CD4-positive, alpha-beta T cell treated with Interferon alpha-2 for 1 hour (primary cell): ENCODE measurements at regions not wholly inside any gene's neighbourhood (a gene's known extent, or its start where the extent isn't known, plus 50 kb on each side); places are given as distances from the start of the nearest gene placed in this dataset.
A peak's percentile ranks its signal among the peaks of the same experiment; 100 is the strongest.

Experiments used
- DNase-seq, 2 donors: peaks; one replicate each; pipeline ENCODE4 v3.0.0-alpha.2; 2020 to 2022

- no peak for DNase-seq
Observed at GRCh38 chr7:130970196-130970595, 236.2 kb upstream of the KLF14 start.

GRCh38 chr7:130970696-130971095 is 236.7 kb upstream of the KLF14 start:
- no peak for DNase-seq

DNA sequence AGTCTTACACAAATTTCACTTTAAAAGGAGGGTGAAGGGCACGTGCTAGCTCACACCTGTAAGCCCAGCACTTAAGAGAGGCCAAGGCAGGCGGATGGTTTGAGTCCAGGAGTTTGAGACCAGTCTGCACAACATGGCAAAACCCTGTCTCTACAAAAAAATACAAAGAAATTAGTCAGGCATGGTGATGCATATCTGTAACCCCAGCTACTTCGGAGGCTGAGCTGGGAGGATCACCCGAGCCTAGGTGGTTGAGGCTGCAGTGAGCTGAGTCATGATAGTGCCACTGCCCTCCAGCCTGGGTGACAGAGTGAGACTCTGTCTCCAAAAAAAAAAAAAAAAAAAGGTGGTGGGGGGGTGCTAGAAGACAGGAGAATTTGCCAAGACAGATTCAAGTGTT is 237.3 kb upstream of the KLF14 start:
- DNase-seq = peak in 1 of 2 donors; percentile 47

DNA sequence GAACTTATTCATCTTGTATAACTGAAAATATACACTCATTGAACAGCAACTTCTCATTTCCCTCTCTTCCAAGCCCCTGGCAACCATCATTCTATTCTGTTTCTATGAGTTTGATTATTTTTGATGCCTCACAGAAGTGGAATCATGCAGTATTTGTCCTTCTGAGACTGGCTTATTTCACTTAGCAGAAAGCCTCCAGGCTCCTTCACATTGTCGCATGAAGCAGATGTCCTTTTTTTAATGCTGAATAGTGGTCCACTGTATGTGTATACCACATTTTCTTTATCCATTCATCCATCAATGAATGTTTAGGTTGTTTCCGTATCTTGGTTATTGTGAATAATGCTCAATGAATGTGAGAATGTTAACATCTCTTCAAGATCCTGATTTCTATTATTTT is 238.2 kb upstream of the KLF14 start:
- no peak for DNase-seq

DNA sequence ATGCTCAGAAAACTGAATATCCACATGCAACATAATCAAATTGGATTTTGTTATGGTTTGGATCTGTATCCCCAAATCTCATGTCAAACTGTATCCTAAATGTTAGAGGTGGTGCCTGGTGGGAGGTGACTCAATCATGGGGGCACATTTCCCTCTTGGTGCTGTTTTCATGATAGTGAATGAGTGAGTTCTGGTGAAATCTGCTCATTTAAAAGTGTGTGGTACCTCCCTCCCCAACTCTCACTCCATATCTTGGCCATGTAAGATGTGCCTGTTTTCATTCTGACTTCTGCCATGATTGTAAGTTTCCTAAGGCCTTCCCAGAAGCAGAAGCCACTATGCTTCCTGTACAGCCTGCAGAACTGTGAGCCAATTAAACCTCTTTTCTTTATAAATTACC is 239.6 kb upstream of the KLF14 start:
- DNase-seq = no peak

- no peak for DNase-seq
Observed at GRCh38 chr7:130974169-130974568, 240.2 kb upstream of the KLF14 start.

DNA sequence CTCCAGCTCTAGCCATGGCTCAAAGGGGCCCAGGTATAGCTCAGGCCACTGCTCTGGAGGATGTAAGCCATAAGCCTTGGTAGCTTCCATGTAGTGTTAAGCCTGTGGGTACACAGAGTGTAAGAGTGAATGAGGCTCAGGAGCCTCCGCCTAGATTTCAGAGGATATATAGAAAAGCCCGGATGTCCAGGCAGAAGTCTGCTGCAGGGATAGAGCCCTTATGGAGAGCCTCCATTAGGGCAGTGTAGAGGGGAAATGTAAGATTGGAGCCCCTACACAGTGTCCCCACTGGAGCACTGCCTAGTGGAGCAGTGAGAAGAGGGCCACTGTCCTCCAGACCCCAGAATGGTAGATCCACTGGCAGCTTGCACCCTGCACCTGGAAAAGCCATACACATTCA is 240.8 kb upstream of the KLF14 start:
- no peak for DNase-seq

DNA sequence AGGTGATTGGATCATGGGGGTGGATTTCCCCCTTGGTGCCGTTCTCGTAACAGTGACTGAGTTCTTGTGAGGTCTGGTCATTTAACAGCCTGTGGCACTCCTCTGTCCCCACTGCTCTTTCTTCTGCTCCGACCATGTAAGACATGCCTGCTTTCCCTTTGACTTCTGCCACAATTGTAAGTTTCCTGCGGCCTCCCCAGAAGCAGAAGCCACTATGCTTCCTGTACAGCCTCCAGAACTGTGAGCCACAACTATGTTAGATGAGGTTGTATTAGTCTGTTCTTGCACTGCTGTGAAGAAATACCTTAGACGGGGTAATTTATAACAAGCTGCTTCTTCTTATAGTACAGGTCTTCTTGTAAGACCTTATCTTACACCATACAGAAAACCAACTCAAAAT is 241.7 kb upstream of the KLF14 start:
- no peak for DNase-seq

DNA sequence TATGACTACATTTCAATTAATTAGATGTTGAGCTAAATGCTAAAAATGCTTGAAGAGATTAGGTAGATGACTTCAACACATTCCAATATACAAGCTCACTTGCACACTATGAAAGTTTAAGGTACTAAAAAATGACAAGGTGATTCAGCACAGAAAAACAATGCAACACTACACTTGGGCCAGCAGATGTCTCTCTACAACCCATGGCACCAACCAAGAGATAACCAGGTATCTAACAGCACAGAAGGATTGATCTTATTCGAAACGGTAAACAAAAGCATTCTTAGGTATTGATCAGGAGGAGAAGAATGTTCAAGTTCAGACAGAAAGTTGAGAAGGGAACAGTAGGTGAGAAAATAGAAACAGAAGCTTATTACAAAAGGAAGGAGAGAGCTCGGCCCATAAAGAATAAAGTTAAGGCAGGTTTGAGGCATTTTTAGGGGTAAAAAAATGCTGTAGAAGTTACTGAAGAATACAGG is 248.2 kb upstream of the KLF14 start:
- DNase-seq = peak; percentile 54 to 78

GRCh38 chr7:130982651-130983050 is 248.6 kb upstream of the KLF14 start:
- DNase-seq = no peak

GRCh38 chr7:130985361-130985760 is 251.4 kb upstream of the KLF14 start:
- no peak for DNase-seq

- peak in 1 of 2 donors; percentile 74 for DNase-seq
Observed at GRCh38 chr7:130986261-130986690, 252.3 kb upstream of the KLF14 start.

GRCh38 chr7:130987092-130987491 is 253.1 kb upstream of the KLF14 start:
- no peak for DNase-seq

GRCh38 chr7:130988443-130988842 is 254.4 kb upstream of the KLF14 start:
- peak; percentile 37 to 81 for DNase-seq

DNA sequence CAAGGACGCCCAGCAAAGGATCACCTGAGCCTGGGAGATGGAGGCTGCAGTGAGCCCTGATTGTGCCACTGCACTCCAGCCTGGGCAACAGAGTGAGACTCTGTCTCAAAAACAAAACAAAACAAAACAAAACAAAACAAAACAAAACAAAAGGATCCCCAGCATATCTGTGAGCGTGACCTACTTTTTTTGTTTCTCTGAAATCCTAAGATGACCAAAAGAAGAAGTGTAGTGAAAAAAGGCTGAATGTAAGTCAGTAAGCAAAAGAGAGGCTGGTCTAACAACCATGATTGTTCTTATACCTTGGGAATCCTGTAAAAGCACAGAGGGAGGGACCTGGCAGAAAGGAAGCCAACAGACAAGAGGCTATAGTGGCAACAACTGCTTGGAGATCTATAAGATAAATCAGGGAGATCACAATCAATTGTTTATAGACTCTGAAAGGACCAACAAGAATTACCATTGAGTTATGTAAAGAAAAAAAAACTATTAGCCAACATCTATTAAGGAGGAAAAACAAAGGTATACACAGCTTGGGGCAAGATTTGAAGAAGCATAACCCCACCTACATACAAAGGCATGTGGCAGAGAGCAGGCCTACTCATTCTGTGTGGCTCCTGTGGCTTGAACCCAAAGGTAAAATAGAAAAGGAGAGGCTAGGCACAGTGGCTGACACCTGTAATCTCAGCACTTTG is 255.2 kb upstream of the KLF14 start:
- peak in 1 of 2 donors; percentile 65 for DNase-seq

- peak; percentile 32 to 78 for DNase-seq
Observed at GRCh38 chr7:130990178-130990832, 256.3 kb upstream of the KLF14 start.

GRCh38 chr7:130993671-130994365 is 259.8 kb upstream of the KLF14 start:
- no peak for DNase-seq

GRCh38 chr7:130994378-130995115 is 260.5 kb upstream of the KLF14 start:
- no peak for DNase-seq

- DNase-seq = no peak
Observed at GRCh38 chr7:130995252-130996081, 261.5 kb upstream of the KLF14 start.

- DNase-seq = no peak
Observed at GRCh38 chr7:130996205-130996832, 262.3 kb upstream of the KLF14 start.

DNA sequence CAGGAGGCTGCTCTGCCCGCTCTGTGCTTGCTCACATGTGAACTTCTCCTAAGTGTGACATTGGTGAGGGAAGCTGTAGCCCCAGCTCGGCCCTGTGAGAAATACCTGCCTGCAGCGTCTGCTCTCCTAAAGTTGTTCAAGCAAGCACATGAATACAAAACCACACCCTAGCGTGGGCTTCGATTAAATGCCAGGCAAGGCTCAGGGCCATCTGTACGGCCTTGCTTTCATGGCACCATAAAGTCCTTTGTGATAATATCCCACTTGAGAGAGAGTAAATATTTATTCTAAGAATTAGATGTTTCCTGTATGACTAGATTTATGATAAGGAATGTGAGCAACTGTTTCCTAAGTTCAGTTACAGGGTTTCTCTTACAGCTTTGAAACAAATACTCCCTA is 262.8 kb upstream of the KLF14 start:
- peak in 1 of 2 donors; percentile 51 for DNase-seq
